ENCODE measurements at regions not wholly inside any gene's neighbourhood (a gene's known extent, or its start where the extent isn't known, plus 50 kb on each side); places are given as distances from the start of the nearest gene placed in this dataset.

GRCh38 chr6:151733680-151734320 lies 73.7 kb upstream of the ESR1 start:
- TF ChIP-seq CTCF (IDR thresholded peaks at IDR 0.05), result no peak
- TF ChIP-seq POLR2AphosphoS5 (IDR thresholded peaks at IDR 0.05), result no peak
